ENCODE measurements at regions not wholly inside any gene's neighbourhood (a gene's known extent, or its start where the extent isn't known, plus 50 kb on each side); places are given as distances from the start of the nearest gene placed in this dataset.
A peak's percentile ranks its signal among the peaks of the same experiment; 100 is the strongest.

DNA sequence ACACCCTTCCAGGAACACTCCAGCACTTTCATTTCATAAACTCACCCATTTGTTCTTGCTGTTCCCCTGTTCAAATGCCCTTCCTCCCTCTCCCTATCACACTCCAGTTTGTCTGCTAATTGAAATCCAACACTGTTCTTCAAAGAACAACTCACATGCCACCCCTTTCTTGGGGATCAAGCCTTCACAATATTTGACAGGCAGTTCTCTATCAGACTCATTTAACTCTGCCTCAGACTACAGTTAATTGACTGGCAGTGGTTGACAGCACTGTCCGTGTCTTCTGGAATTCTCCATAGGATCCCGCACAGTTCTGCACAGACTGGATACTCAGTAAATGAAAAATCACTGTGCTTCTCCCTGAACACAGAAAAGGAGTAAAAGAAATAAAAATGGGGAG is 87.8 kb downstream of the PMP22 start:
- peaks cover 7% of the 10 kb centered on the region for H3K36me3 Mint-ChIP-seq (ENCODE audit: unreplicated experiment)
- H3K27ac Mint-ChIP-seq (ENCODE audit: unreplicated experiment): no peak overlapping the region
- H3K27me3 Mint-ChIP-seq (ENCODE audit: unreplicated experiment): peaks cover 3% of the 10 kb centered on the region
- peaks cover 4% of the 10 kb centered on the region for H3K9me3 Mint-ChIP-seq (ENCODE audit: unreplicated experiment)
- H3K4me1 Mint-ChIP-seq (ENCODE audit: low read depth, unreplicated experiment): peaks cover 37% of the 10 kb centered on the region
- TF ChIP-seq, protein P1, sequence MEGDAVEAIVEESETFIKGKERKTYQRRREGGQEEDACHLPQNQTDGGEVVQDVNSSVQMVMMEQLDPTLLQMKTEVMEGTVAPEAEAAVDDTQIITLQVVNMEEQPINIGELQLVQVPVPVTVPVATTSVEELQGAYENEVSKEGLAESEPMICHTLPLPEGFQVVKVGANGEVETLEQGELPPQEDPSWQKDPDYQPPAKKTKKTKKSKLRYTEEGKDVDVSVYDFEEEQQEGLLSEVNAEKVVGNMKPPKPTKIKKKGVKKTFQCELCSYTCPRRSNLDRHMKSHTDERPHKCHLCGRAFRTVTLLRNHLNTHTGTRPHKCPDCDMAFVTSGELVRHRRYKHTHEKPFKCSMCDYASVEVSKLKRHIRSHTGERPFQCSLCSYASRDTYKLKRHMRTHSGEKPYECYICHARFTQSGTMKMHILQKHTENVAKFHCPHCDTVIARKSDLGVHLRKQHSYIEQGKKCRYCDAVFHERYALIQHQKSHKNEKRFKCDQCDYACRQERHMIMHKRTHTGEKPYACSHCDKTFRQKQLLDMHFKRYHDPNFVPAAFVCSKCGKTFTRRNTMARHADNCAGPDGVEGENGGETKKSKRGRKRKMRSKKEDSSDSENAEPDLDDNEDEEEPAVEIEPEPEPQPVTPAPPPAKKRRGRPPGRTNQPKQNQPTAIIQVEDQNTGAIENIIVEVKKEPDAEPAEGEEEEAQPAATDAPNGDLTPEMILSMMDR (IDR thresholded peaks at IDR 0.05; ENCODE audit: partially characterized antibody, unreplicated experiment): no peak
- H3K4me3 Mint-ChIP-seq (ENCODE audit: unreplicated experiment): no peak overlapping the region
- no peak for DNase-seq

DNA sequence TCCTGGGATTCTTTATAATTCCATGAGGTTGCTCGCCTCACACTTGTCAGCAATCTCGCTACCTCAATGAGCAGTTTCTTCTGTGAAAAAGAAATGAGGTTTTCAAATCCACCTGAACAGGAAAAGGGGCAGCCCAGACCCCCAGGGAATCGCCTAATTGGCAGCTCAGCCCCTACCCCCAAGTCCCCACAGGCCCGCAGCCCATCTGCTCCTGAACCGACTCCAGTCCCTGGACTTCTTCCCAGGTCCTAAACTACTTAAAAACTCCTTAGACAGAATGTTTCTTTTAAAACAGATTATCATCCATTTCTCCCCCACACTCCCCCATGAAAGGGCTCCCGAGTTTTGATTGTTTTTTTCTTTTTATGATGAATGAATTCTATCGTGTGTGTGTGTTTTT is 89.8 kb downstream of the PMP22 start:
- Mint-ChIP-seq H3K4me1 (ENCODE audit: low read depth, unreplicated experiment) (peaks cover 42% of the 10 kb centered on the region), H3K27ac (ENCODE audit: unreplicated experiment) (peak overlapping the region; percentile 20), H3K4me3 (ENCODE audit: unreplicated experiment) (peak overlapping the region; percentile 39), H3K27me3 (ENCODE audit: unreplicated experiment) (peaks cover 3% of the 10 kb centered on the region), H3K36me3 (ENCODE audit: unreplicated experiment) (peaks cover 7% of the 10 kb centered on the region), H3K9me3 (ENCODE audit: unreplicated experiment) (peaks cover 4% of the 10 kb centered on the region)
- TF ChIP-seq, protein P1 (IDR thresholded peaks at IDR 0.05; ENCODE audit: partially characterized antibody, unreplicated experiment): no peak
- peak; percentile 81 for DNase-seq

DNA sequence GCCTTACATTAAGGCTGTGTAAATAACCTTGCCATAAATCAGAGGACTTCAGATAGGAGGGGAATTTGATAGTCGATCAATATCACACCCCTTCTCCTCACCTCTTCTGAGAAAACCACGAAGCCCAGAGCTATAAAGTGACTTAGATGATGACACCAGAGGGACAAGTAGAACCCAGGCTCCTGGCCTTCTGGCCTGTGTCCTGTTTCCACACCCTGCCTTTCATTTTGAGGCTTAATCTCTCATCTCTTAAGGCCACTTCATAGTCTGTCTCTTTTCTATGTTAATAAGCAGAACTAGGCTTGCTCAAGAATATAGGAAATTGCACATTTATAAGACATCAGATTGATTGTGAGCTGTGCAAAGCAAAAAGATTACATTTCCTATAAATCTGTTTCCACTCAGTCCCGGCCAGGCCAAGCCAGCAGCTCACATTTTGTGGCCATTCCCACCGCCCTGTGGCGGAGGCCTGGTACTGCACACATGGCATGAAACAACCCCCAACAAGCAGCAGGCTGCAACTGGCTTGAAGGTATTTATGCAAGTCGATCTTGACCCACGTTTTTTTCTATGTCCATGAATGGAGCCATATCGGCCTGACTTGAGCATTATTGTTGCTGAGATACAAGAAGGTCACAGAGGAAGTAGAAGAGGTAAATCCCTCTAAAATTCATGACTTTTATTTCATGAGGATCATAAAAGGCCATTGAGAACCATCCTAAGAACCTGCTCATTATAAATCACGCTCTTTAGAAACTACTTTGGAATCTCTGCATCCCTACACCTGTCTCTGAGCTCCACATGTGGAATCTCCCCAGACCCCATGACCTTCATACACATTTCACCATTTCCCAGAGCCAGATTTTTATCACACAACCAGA is 93.7 kb downstream of the PMP22 start:
- DNase-seq: peak; percentile 86
- Mint-ChIP-seq H3K9me3 (ENCODE audit: unreplicated experiment) (peaks cover 4% of the 10 kb centered on the region), H3K4me1 (ENCODE audit: low read depth, unreplicated experiment) (peaks cover 20% of the 10 kb centered on the region), H3K27ac (ENCODE audit: unreplicated experiment) (no peak overlapping the region), H3K36me3 (ENCODE audit: unreplicated experiment) (peaks cover 7% of the 10 kb centered on the region), H3K27me3 (ENCODE audit: unreplicated experiment) (peaks cover 3% of the 10 kb centered on the region), H3K4me3 (ENCODE audit: unreplicated experiment) (no peak overlapping the region)
- TF ChIP-seq, protein P1 (IDR thresholded peaks at IDR 0.05; ENCODE audit: partially characterized antibody, unreplicated experiment): peak; percentile 92

DNA sequence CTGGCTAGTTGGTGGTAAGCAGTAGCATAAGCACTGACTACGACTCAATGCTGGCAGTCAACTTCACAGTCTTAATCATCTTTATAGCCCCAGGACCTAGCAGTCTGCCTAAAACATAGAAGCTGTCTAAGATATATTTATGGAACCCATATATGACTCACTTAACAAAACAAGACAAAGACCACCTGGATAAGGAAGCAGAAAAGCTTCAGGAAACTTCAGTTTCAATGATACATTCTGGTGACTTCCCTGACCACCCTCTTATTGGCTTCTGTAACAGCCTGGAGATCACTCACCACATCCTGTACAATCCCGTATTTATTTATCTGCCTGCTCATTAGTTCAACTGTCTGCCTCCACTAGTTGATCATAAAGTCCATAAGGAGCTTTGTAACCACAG is 95.5 kb downstream of the PMP22 start:
- peaks cover 4% of the 10 kb centered on the region for H3K9me3 Mint-ChIP-seq (ENCODE audit: unreplicated experiment)
- peaks cover 7% of the 10 kb centered on the region for H3K36me3 Mint-ChIP-seq (ENCODE audit: unreplicated experiment)
- peaks cover 3% of the 10 kb centered on the region for H3K27me3 Mint-ChIP-seq (ENCODE audit: unreplicated experiment)
- TF ChIP-seq, protein P1 (IDR thresholded peaks at IDR 0.05; ENCODE audit: partially characterized antibody, unreplicated experiment): no peak
- H3K4me1 Mint-ChIP-seq (ENCODE audit: low read depth, unreplicated experiment): peaks cover 9% of the 10 kb centered on the region
- no peak for DNase-seq
- H3K27ac Mint-ChIP-seq (ENCODE audit: unreplicated experiment): no peak overlapping the region
- H3K4me3 Mint-ChIP-seq (ENCODE audit: unreplicated experiment): no peak overlapping the region

DNA sequence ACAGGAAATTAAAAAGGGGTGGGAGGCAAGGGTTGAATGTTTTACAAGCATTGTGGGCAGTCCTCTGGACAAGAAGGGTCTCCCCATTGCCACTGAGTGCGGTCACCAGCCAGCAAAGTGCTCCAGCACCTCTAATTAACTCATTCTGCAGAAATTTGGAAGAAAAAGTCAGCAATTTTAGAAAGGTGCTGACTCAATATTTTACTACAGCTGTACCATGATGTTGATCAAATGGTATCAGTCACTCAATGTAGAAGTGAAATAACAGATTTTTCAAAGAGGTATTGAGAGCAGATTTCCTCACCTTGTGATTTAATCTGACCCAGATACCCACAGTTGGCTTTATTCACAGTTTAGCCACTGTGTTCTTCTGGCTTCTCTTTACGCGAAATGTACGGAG is 96.7 kb downstream of the PMP22 start:
- Mint-ChIP-seq H3K36me3 (ENCODE audit: unreplicated experiment) (peaks cover 6% of the 10 kb centered on the region), H3K4me1 (ENCODE audit: low read depth, unreplicated experiment) (peaks cover 7% of the 10 kb centered on the region), H3K27ac (ENCODE audit: unreplicated experiment) (no peak overlapping the region), H3K4me3 (ENCODE audit: unreplicated experiment) (no peak overlapping the region), H3K9me3 (ENCODE audit: unreplicated experiment) (peaks cover 2% of the 10 kb centered on the region), H3K27me3 (ENCODE audit: unreplicated experiment) (peaks cover 3% of the 10 kb centered on the region)
- no peak for DNase-seq
- TF ChIP-seq, protein P1 (IDR thresholded peaks at IDR 0.05; ENCODE audit: partially characterized antibody, unreplicated experiment): no peak

All from glutamatergic neuron (in vitro differentiated cells).